Nephron progenitor cell (in vitro differentiated cells): ENCODE measurements at regions not wholly inside any gene's neighbourhood (a gene's known extent, or its start where the extent isn't known, plus 50 kb on each side); places are given as distances from the start of the nearest gene placed in this dataset.

Experiments used
- DNase-seq: peaks from one replicate; pipeline ENCODE4 v3.0.0; 2021
- H3K27ac Mint-ChIP-seq: 2 replicates; pipeline ENCODE4 v1.8.0; 2021; ENCODE audit warnings: mild to moderate bottlenecking, moderate library complexity, mixed read lengths
- H3K27me3 Mint-ChIP-seq: 2 replicates; pipeline ENCODE4 v1.8.0; 2021; ENCODE audit warnings: mild to moderate bottlenecking, low read depth, mixed read lengths; ENCODE audit not compliant: poor library complexity
- H3K36me3 Mint-ChIP-seq: 2 replicates; pipeline ENCODE4 v1.8.0; 2021; ENCODE audit warnings: low read depth, mixed read lengths
- H3K4me1 Mint-ChIP-seq: 2 replicates; pipeline ENCODE4 v1.8.0; 2021; ENCODE audit warnings: mixed read lengths
- H3K4me3 Mint-ChIP-seq: 2 replicates; pipeline ENCODE4 v1.8.0; 2021; ENCODE audit warnings: mild to moderate bottlenecking, moderate library complexity, mixed read lengths
- H3K9me3 Mint-ChIP-seq: 2 replicates; pipeline ENCODE4 v1.8.0; 2021; ENCODE audit warnings: mild to moderate bottlenecking, moderate library complexity, mixed read lengths
- CTCF ChIP-seq: fragments of 200-600 bp; sonication (generic); IDR thresholded peaks from 2 replicates; pipeline ENCODE4 v1.5.0; 2021; ENCODE audit warnings: antibody characterized with exemption

GRCh38 chrX:33273535-33273934, 62.2 kb upstream of the DMD start:
- DNase-seq = no peak
- TF ChIP-seq CTCF = no peak
- peaks cover 3% of the 10 kb centered on the region for H3K27me3 Mint-ChIP-seq
- no peak overlapping the region for H3K4me3 Mint-ChIP-seq
- H3K36me3 Mint-ChIP-seq = no peaks in the 10 kb centered on the region
- H3K9me3 Mint-ChIP-seq = no peaks in the 10 kb centered on the region
- no peaks in the 10 kb centered on the region for H3K4me1 Mint-ChIP-seq
- H3K27ac Mint-ChIP-seq = no peak overlapping the region

- H3K9me3 Mint-ChIP-seq = no peaks in the 10 kb centered on the region
Measured at GRCh38 chrX:33272986-33273385, 61.6 kb upstream of the DMD start.

More at GRCh38 chrX:33272986-33273385, 61.6 kb upstream of the DMD start:
- no peak overlapping the region for H3K27ac Mint-ChIP-seq
- H3K27me3 Mint-ChIP-seq = peaks cover 3% of the 10 kb centered on the region
- no peak overlapping the region for H3K4me3 Mint-ChIP-seq
- no peak for DNase-seq
- TF ChIP-seq CTCF = no peak
- H3K36me3 Mint-ChIP-seq = no peaks in the 10 kb centered on the region
- no peaks in the 10 kb centered on the region for H3K4me1 Mint-ChIP-seq
